Heart left ventricle (tissue), 13 donors: ENCODE measurements at regions not wholly inside any gene's neighbourhood (a gene's known extent, or its start where the extent isn't known, plus 50 kb on each side); places are given as distances from the start of the nearest gene placed in this dataset.

ENCODE experiments used
- CTCF ChIP-seq, 12 donors: fragments of 200-600 bp; sonication (generic) in 4 of 12; IDR thresholded peaks; one replicate each; pipeline versions ENCODE4 v1.5.0 to v1.8.0; 2018 to 2022; ENCODE audit warnings: antibody characterized with exemption in 12 of 12, mild to moderate bottlenecking in 5 of 12
- POLR2A ChIP-seq, 2 donors: fragments of 450-650 bp; IDR thresholded peaks; one replicate each; pipeline ENCODE4 v1.6.1; 2017; ENCODE audit warnings: antibody characterized with exemption in 2 of 2, mild to moderate bottlenecking in 2 of 2, moderate library complexity in 2 of 2
- donor health status: ischemic (EF 13 %, LVEDD 7.1; RV severe dilation, severe dysfunction).
- donor health status: DM: no; HTN: yes; CAD: no.
- donor health status: DM: no; HTN: no; CAD: no.
- donor health status: ischemic (EF 25% LVEDD 6.9; RV normal size, moderate dysfunction).
- donor health status: ischemic (EF 25% LVEDD 5.7; RV mildly dilated, moderate dysfunction).
- donor health status: ischemic (EF 35%, LVEDD 5.7; RV mildly dilated, moderate dysfunction).
- donor health status: nonischemic (EF 11% LVEDD 7.7; RV severe dilation, severe dysfunction).
- donor health status: DM: yes; HTN: yes; CAD: no.
- donor health status: PGD.
- donor health status: ischemic (EF 29% LVEDD 5.4; RV normal size, mild dysfunction).
- donor health status: nonischemic (EF 23%, LVEDD 6.1; RV moderate dilation, normal function).

- TF ChIP-seq CTCF (IDR thresholded peaks at IDR 0.05) (no peak), POLR2A (IDR thresholded peaks at IDR 0.05) (no peak)
These were observed 465.5 kb downstream of the GUCY1A2 start for GRCh38 chr11:106552694-106553203.
